Memory B cell (primary cell): ENCODE measurements at regions not wholly inside any gene's neighbourhood (a gene's known extent, or its start where the extent isn't known, plus 50 kb on each side); places are given as distances from the start of the nearest gene placed in this dataset.
"Not testable (repeated sequence)": the region's sequence is repeated elsewhere in the genome, so short reads cannot be mapped to it uniquely, and the experiment has no call there.

Experiments
- ATAC-seq: fragments of 150-1000 bp; cut with Tn5 transposase; 2 replicates; pipeline ENCODE4 v1.10.0; 2021; ENCODE audit warnings: low read depth, mild to moderate bottlenecking, moderate library complexity
- DNase-seq, 2 donors: peaks; one replicate each; pipeline ENCODE4 v3.0.0; 2022; ENCODE audit warnings: low spot score in 2 of 2
- H3K27ac Mint-ChIP-seq: one replicate; pipeline ENCODE4 v1.8.0; 2022; ENCODE audit warnings: mild to moderate bottlenecking, moderate library complexity, mixed read lengths
- H3K27me3 Mint-ChIP-seq: one replicate; pipeline ENCODE4 v1.8.0; 2022; ENCODE audit warnings: mixed read lengths
- H3K36me3 Mint-ChIP-seq: one replicate; pipeline ENCODE4 v1.8.0; 2022; ENCODE audit warnings: mild to moderate bottlenecking, mixed read lengths
- H3K4me1 Mint-ChIP-seq: one replicate; pipeline ENCODE4 v1.8.0; 2022; ENCODE audit warnings: mixed read lengths
- H3K4me3 Mint-ChIP-seq: one replicate; pipeline ENCODE4 v1.8.0; 2022; ENCODE audit warnings: mild to moderate bottlenecking, moderate library complexity, mixed read lengths
- H3K9me3 Mint-ChIP-seq: one replicate; pipeline ENCODE4 v1.8.0; 2022; ENCODE audit warnings: mixed read lengths

GRCh38 chr21:16427587-16428087 is 697.9 kb downstream of the USP25 start:
- Mint-ChIP-seq H3K27ac (no peak overlapping the region), H3K9me3 (no peaks in the 10 kb centered on the region), H3K4me3 (no peak overlapping the region), H3K27me3 (no peaks in the 10 kb centered on the region), H3K36me3 (no peaks in the 10 kb centered on the region), H3K4me1 (no peaks in the 10 kb centered on the region)
- no peak for ATAC-seq
- no peak for DNase-seq

GRCh38 chr21:16437586-16437985 is 707.8 kb downstream of the USP25 start:
- ATAC-seq, result no peak
- Mint-ChIP-seq H3K27me3 (no peaks in the 10 kb centered on the region), H3K36me3 (no peaks in the 10 kb centered on the region), H3K9me3 (no peaks in the 10 kb centered on the region), H3K4me1 (no peaks in the 10 kb centered on the region), H3K27ac (no peak overlapping the region), H3K4me3 (no peak overlapping the region)
- DNase-seq, result no peak

- Mint-ChIP-seq H3K9me3 (no peaks in the 10 kb centered on the region), H3K36me3 (no peaks in the 10 kb centered on the region), H3K27ac (no peak overlapping the region), H3K27me3 (no peaks in the 10 kb centered on the region), H3K4me1 (no peaks in the 10 kb centered on the region), H3K4me3 (no peak overlapping the region)
- ATAC-seq, result no peak
- no peak for DNase-seq
These were observed 709.0 kb downstream of the USP25 start for GRCh38 chr21:16438761-16439160.

GRCh38 chr21:16441789-16442188 is 712.0 kb downstream of the USP25 start:
- no peak overlapping the region for H3K27ac Mint-ChIP-seq
- H3K4me3 Mint-ChIP-seq, result no peak overlapping the region
- H3K4me1 Mint-ChIP-seq, result no peaks in the 10 kb centered on the region
- no peaks in the 10 kb centered on the region for H3K27me3 Mint-ChIP-seq
- H3K9me3 Mint-ChIP-seq, result peaks cover 3% of the 10 kb centered on the region
- ATAC-seq (no peak), DNase-seq (no peak)
- no peaks in the 10 kb centered on the region for H3K36me3 Mint-ChIP-seq

- H3K4me3 Mint-ChIP-seq, result no peak overlapping the region
- no peak overlapping the region for H3K27ac Mint-ChIP-seq
- no peaks in the 10 kb centered on the region for H3K9me3 Mint-ChIP-seq
- H3K4me1 Mint-ChIP-seq, result no peaks in the 10 kb centered on the region
- ATAC-seq, result no peak
- no peaks in the 10 kb centered on the region for H3K36me3 Mint-ChIP-seq
- DNase-seq, result no peak
- H3K27me3 Mint-ChIP-seq, result no peaks in the 10 kb centered on the region
These were observed 724.6 kb downstream of the USP25 start for GRCh38 chr21:16454399-16454798.

- no peaks in the 10 kb centered on the region for H3K36me3 Mint-ChIP-seq
- H3K27ac Mint-ChIP-seq, result no peak overlapping the region
- ATAC-seq (no peak), DNase-seq (no peak)
- no peaks in the 10 kb centered on the region for H3K9me3 Mint-ChIP-seq
- no peak overlapping the region for H3K4me3 Mint-ChIP-seq
- H3K4me1 Mint-ChIP-seq, result no peaks in the 10 kb centered on the region
- H3K27me3 Mint-ChIP-seq, result no peaks in the 10 kb centered on the region
These were observed 725.7 kb downstream of the USP25 start for GRCh38 chr21:16455526-16455925.

- H3K4me3 Mint-ChIP-seq, result no peak overlapping the region
- DNase-seq (no peak), ATAC-seq (no peak)
- no peaks in the 10 kb centered on the region for H3K9me3 Mint-ChIP-seq
- H3K27me3 Mint-ChIP-seq, result no peaks in the 10 kb centered on the region
- no peaks in the 10 kb centered on the region for H3K4me1 Mint-ChIP-seq
- no peaks in the 10 kb centered on the region for H3K36me3 Mint-ChIP-seq
- H3K27ac Mint-ChIP-seq, result no peak overlapping the region
These were observed 726.2 kb downstream of the USP25 start for GRCh38 chr21:16455978-16456377.

- Mint-ChIP-seq H3K36me3 (no peaks in the 10 kb centered on the region), H3K27ac (no peak overlapping the region), H3K4me3 (no peak overlapping the region), H3K4me1 (no peaks in the 10 kb centered on the region), H3K9me3 (peaks cover 2% of the 10 kb centered on the region), H3K27me3 (no peaks in the 10 kb centered on the region)
- DNase-seq (no peak), ATAC-seq (no peak)
These were observed 727.7 kb downstream of the USP25 start for GRCh38 chr21:16457498-16457897.

- ATAC-seq (no peak), DNase-seq (no peak)
- Mint-ChIP-seq H3K27me3 (no peaks in the 10 kb centered on the region), H3K4me3 (no peak overlapping the region), H3K27ac (no peak overlapping the region), H3K4me1 (no peaks in the 10 kb centered on the region), H3K36me3 (no peaks in the 10 kb centered on the region), H3K9me3 (peaks cover 7% of the 10 kb centered on the region)
These were observed 731.2 kb downstream of the USP25 start for GRCh38 chr21:16460936-16461335.

- not testable (repeated sequence) for H3K4me1 Mint-ChIP-seq, H3K36me3 Mint-ChIP-seq, H3K27me3 Mint-ChIP-seq, H3K4me3 Mint-ChIP-seq, DNase-seq, H3K9me3 Mint-ChIP-seq, H3K27ac Mint-ChIP-seq, ATAC-seq
These were observed 734.6 kb downstream of the USP25 start for GRCh38 chr21:16464211-16464889.

GRCh38 chr21:16468184-16468583 is 738.4 kb downstream of the USP25 start:
- DNase-seq, result no peak
- Mint-ChIP-seq H3K4me3 (no peak overlapping the region), H3K36me3 (no peaks in the 10 kb centered on the region), H3K27ac (no peak overlapping the region), H3K27me3 (no peaks in the 10 kb centered on the region), H3K9me3 (peaks cover 6% of the 10 kb centered on the region), H3K4me1 (no peaks in the 10 kb centered on the region)
- ATAC-seq, result no peak

GRCh38 chr21:16473988-16474387 is 744.2 kb downstream of the USP25 start:
- no peaks in the 10 kb centered on the region for H3K36me3 Mint-ChIP-seq
- DNase-seq, result no peak
- no peak overlapping the region for H3K4me3 Mint-ChIP-seq
- H3K27ac Mint-ChIP-seq, result no peak overlapping the region
- peaks cover 5% of the 10 kb centered on the region for H3K9me3 Mint-ChIP-seq
- ATAC-seq, result no peak
- H3K27me3 Mint-ChIP-seq, result no peaks in the 10 kb centered on the region
- H3K4me1 Mint-ChIP-seq, result no peaks in the 10 kb centered on the region

- no peak for ATAC-seq
- no peak overlapping the region for H3K27ac Mint-ChIP-seq
- H3K4me3 Mint-ChIP-seq, result no peak overlapping the region
- DNase-seq, result no peak
- no peaks in the 10 kb centered on the region for H3K27me3 Mint-ChIP-seq
- no peaks in the 10 kb centered on the region for H3K4me1 Mint-ChIP-seq
- H3K36me3 Mint-ChIP-seq, result no peaks in the 10 kb centered on the region
- peaks cover 13% of the 10 kb centered on the region for H3K9me3 Mint-ChIP-seq
These were observed 746.5 kb downstream of the USP25 start for GRCh38 chr21:16476056-16476825.

- DNase-seq (no peak), ATAC-seq (no peak)
- no peak overlapping the region for H3K27ac Mint-ChIP-seq
- H3K27me3 Mint-ChIP-seq, result no peaks in the 10 kb centered on the region
- no peaks in the 10 kb centered on the region for H3K36me3 Mint-ChIP-seq
- H3K9me3 Mint-ChIP-seq, result peaks cover 2% of the 10 kb centered on the region
- no peak overlapping the region for H3K4me3 Mint-ChIP-seq
- no peaks in the 10 kb centered on the region for H3K4me1 Mint-ChIP-seq
These were observed 758.3 kb downstream of the USP25 start for GRCh38 chr21:16488042-16488441.

- H3K9me3 Mint-ChIP-seq, result peaks cover 3% of the 10 kb centered on the region
- ATAC-seq, result no peak
- no peak overlapping the region for H3K27ac Mint-ChIP-seq
- no peaks in the 10 kb centered on the region for H3K36me3 Mint-ChIP-seq
- H3K4me3 Mint-ChIP-seq, result no peak overlapping the region
- H3K27me3 Mint-ChIP-seq, result no peaks in the 10 kb centered on the region
- H3K4me1 Mint-ChIP-seq, result no peaks in the 10 kb centered on the region
- DNase-seq, result no peak
These were observed 762.6 kb downstream of the USP25 start for GRCh38 chr21:16492356-16492755.
